ENCODE measurements at regions not wholly inside any gene's neighbourhood (a gene's known extent, or its start where the extent isn't known, plus 50 kb on each side); places are given as distances from the start of the nearest gene placed in this dataset.

DNA sequence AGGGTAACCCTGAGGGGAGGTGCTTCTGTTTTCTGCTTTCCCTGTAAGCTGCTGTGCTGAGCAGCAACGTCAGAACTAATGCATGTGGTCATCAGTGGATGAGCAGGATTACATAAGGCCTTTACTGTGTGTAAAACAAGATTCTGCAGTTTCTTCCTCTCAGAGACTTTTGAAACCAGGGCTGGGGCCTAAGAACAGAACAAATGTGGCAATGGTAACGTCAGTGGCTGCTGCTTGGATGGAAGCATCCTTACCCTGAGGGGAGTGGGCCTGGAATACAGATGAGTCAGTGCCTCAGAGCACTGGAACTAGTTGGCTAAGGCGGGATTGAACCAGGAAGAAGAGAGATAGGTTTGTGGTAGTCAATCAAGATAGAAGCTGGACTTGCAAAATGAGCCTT, 180.2 kb upstream of the KCNH8 start:
- TF ChIP-seq, protein P1, sequence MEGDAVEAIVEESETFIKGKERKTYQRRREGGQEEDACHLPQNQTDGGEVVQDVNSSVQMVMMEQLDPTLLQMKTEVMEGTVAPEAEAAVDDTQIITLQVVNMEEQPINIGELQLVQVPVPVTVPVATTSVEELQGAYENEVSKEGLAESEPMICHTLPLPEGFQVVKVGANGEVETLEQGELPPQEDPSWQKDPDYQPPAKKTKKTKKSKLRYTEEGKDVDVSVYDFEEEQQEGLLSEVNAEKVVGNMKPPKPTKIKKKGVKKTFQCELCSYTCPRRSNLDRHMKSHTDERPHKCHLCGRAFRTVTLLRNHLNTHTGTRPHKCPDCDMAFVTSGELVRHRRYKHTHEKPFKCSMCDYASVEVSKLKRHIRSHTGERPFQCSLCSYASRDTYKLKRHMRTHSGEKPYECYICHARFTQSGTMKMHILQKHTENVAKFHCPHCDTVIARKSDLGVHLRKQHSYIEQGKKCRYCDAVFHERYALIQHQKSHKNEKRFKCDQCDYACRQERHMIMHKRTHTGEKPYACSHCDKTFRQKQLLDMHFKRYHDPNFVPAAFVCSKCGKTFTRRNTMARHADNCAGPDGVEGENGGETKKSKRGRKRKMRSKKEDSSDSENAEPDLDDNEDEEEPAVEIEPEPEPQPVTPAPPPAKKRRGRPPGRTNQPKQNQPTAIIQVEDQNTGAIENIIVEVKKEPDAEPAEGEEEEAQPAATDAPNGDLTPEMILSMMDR (IDR thresholded peaks at IDR 0.05 in 8 of 11, conservative IDR thresholded peaks at IDR 0.05 in 3 of 11) = no peak
- TF ChIP-seq POLR2AphosphoS5 (IDR thresholded peaks at IDR 0.05) = no peak
- TF ChIP-seq POLR2A (IDR thresholded peaks at IDR 0.05) = no peak

Data from spleen (tissue), 7 donors.